Ovary (tissue), 3 donors: ENCODE measurements at regions not wholly inside any gene's neighbourhood (a gene's known extent, or its start where the extent isn't known, plus 50 kb on each side); places are given as distances from the start of the nearest gene placed in this dataset.

ENCODE experiments used
- EP300 ChIP-seq: sonication (generic); formaldehyde crosslinking; IDR thresholded peaks from one replicate; pipeline ENCODE4 v1.6.1; 2017; ENCODE audit warnings: antibody characterized with exemption
- POLR2A ChIP-seq: fragments of 450-650 bp; IDR thresholded peaks from one replicate; pipeline ENCODE4 v1.6.1; 2017; ENCODE audit warnings: antibody characterized with exemption, mild to moderate bottlenecking, moderate library complexity
- TF ChIP-seq, protein P1 (sequence below), 3 donors: fragments of 450-650 bp in 2 of 3; fragments of 200-600 bp in 1 of 3; IDR thresholded peaks; one replicate each; pipeline versions ENCODE4 v1.5.1 to v1.8.0; 2016 to 2022; ENCODE audit warnings: antibody characterized with exemption in 3 of 3, mild to moderate bottlenecking in 1 of 3
- donor health status: DM: no; HTN: no; CAD: no.

DNA sequence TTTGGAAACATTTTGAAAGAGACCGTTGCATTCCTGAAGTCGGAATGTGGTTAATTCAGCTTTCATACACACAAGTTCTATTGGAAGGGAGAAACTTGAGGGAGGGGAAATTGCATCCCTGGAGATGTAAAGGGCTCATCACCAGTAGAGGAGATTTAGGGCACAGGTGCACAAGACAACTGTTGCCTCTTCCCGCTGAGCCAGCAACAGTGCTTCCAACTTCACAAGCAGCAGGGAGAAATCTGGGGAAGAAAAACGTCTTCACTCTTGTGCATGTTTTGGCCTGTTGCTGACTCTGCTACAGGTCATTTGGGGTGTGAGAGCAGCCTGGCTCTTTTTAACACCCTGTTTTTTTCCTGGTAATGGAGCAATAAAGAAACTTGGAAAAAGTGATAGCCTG, 277.9 kb downstream of the GAS1 start:
- TF ChIP-seq, protein P1, sequence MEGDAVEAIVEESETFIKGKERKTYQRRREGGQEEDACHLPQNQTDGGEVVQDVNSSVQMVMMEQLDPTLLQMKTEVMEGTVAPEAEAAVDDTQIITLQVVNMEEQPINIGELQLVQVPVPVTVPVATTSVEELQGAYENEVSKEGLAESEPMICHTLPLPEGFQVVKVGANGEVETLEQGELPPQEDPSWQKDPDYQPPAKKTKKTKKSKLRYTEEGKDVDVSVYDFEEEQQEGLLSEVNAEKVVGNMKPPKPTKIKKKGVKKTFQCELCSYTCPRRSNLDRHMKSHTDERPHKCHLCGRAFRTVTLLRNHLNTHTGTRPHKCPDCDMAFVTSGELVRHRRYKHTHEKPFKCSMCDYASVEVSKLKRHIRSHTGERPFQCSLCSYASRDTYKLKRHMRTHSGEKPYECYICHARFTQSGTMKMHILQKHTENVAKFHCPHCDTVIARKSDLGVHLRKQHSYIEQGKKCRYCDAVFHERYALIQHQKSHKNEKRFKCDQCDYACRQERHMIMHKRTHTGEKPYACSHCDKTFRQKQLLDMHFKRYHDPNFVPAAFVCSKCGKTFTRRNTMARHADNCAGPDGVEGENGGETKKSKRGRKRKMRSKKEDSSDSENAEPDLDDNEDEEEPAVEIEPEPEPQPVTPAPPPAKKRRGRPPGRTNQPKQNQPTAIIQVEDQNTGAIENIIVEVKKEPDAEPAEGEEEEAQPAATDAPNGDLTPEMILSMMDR (IDR thresholded peaks at IDR 0.05): no peak
- TF ChIP-seq POLR2A (no peak), EP300 (no peak)
